ENCODE measurements at regions not wholly inside any gene's neighbourhood (a gene's known extent, or its start where the extent isn't known, plus 50 kb on each side); places are given as distances from the start of the nearest gene placed in this dataset.

DNA sequence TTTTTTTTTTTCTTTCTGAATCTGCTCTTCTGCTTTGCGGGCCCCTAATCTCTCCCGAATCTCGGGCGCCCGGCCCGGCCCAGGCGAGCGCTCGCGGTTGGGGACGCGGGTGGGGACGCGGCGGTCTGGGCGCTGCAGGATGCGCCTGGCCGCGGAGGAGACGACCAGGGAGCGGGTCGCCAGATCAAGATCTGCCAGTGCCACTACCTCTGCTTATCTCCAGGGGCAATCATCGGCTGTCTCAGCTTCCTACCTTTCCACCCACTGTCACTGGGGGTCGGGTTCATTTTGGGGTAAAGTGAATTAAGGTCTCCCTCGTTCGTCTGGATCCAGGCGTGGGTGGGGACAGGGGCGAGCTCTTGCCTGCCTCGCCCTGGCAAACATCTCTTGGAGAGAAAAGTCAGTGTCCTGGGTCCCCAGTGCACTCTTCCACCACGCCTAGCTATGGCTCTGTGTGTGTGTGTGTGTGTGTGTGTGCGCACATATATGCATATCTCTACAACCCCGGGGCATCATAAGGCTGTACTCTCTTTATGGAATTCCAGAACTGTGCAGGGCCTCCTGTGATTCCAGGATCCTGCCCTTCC, 422.3 kb downstream of the VRK1 start:
- Histone ChIP-seq H3K4me3 (ENCODE audit: low read depth, low read length) (no peak overlapping the region), H3K36me3 (ENCODE audit: control insufficient read depth, insufficient read depth, low read length) (no peaks in the 10 kb centered on the region), H3K4me1 (no peaks in the 10 kb centered on the region), H3K9me3 (no peaks in the 10 kb centered on the region), H3K27me3 (replicated peaks; ENCODE audit: control insufficient read depth, insufficient read depth, low read length) (no peaks in the 10 kb centered on the region)
- TF ChIP-seq, protein P1, sequence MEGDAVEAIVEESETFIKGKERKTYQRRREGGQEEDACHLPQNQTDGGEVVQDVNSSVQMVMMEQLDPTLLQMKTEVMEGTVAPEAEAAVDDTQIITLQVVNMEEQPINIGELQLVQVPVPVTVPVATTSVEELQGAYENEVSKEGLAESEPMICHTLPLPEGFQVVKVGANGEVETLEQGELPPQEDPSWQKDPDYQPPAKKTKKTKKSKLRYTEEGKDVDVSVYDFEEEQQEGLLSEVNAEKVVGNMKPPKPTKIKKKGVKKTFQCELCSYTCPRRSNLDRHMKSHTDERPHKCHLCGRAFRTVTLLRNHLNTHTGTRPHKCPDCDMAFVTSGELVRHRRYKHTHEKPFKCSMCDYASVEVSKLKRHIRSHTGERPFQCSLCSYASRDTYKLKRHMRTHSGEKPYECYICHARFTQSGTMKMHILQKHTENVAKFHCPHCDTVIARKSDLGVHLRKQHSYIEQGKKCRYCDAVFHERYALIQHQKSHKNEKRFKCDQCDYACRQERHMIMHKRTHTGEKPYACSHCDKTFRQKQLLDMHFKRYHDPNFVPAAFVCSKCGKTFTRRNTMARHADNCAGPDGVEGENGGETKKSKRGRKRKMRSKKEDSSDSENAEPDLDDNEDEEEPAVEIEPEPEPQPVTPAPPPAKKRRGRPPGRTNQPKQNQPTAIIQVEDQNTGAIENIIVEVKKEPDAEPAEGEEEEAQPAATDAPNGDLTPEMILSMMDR (IDR thresholded peaks at IDR 0.05; ENCODE audit: insufficient read depth in 1 of 2, low read depth in 1 of 2, low read length in 1 of 2, severe bottlenecking in 1 of 2, unreplicated experiment in 1 of 2) = no peak
- DNase-seq = no peak
- BruUV-seq (replicated peaks) = no TSS peak
- no peaks in the 10 kb centered on the region for H3K36me3 Mint-ChIP-seq (ENCODE audit: insufficient read depth, unreplicated experiment)
- H3K4me1 Mint-ChIP-seq (ENCODE audit: low read depth, unreplicated experiment) = no peaks in the 10 kb centered on the region
- no peak overlapping the region for H3K4me3 Mint-ChIP-seq (ENCODE audit: unreplicated experiment)
- POLR2A ChIA-PET = no interaction called here
- CTCF ChIA-PET = no interaction called here
- peaks cover 15% of the 10 kb centered on the region for H3K27me3 Mint-ChIP-seq (ENCODE audit: insufficient read depth, unreplicated experiment)
- H3K27ac Mint-ChIP-seq (ENCODE audit: unreplicated experiment) = no peak overlapping the region
- no peaks in the 10 kb centered on the region for H3K9me3 Mint-ChIP-seq (ENCODE audit: unreplicated experiment)
- intact Hi-C loops (cut with micrococcal nuclease; ENCODE audit: unreplicated experiment) = no loop called here

DNA sequence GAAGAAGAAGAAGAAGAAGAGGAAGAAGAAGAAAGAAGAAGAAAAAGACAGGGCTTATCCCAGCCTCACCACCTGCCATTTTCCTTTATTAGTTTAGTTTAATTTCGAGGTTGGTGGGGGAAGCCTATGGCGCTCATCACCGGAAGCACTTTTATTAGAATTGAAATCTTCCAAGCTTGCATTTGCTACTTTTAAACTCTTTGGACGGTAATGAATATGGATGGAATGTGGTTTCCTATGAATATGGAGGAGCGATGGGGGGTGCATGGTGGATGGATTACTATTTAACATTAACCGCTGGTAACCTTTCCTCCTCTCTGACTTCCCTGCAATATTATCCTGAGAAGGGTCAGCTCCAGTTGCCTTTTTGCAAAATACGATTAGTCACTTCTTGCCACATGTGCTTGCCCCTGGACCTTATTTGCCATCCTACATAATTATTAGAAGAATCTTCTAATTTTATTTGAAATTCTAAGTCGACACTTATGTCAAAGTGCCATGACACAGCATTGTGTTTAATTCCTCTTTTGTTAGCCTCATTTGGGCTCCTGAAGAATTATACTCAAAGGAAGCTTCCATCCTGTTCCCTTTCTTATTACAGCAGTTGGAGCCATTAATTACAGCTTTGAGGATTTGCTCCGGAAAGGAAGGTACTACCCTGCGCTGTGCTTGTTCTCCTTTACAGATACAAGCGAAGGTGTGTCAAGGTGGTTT, 424.5 kb downstream of the VRK1 start:
- Mint-ChIP-seq H3K4me1 (ENCODE audit: low read depth, unreplicated experiment) (no peaks in the 10 kb centered on the region), H3K27me3 (ENCODE audit: insufficient read depth, unreplicated experiment) (peaks cover 8% of the 10 kb centered on the region), H3K4me3 (ENCODE audit: unreplicated experiment) (no peak overlapping the region), H3K9me3 (ENCODE audit: unreplicated experiment) (no peaks in the 10 kb centered on the region), H3K36me3 (ENCODE audit: insufficient read depth, unreplicated experiment) (no peaks in the 10 kb centered on the region), H3K27ac (ENCODE audit: unreplicated experiment) (no peak overlapping the region)
- TF ChIP-seq, protein P1 (IDR thresholded peaks at IDR 0.05; ENCODE audit: insufficient read depth in 1 of 2, low read depth in 1 of 2, low read length in 1 of 2, severe bottlenecking in 1 of 2, unreplicated experiment in 1 of 2) = no peak
- Histone ChIP-seq H3K4me3 (ENCODE audit: low read depth, low read length) (no peak overlapping the region), H3K36me3 (ENCODE audit: control insufficient read depth, insufficient read depth, low read length) (no peaks in the 10 kb centered on the region), H3K9me3 (no peaks in the 10 kb centered on the region), H3K4me1 (no peaks in the 10 kb centered on the region), H3K27me3 (replicated peaks; ENCODE audit: control insufficient read depth, insufficient read depth, low read length) (no peaks in the 10 kb centered on the region)
- no peak for DNase-seq
- intact Hi-C loops (cut with micrococcal nuclease; ENCODE audit: unreplicated experiment) = no loop called here
- ChIA-PET CTCF (no interaction called here), POLR2A (no interaction called here)
- no TSS peak for BruUV-seq (replicated peaks)

DNA sequence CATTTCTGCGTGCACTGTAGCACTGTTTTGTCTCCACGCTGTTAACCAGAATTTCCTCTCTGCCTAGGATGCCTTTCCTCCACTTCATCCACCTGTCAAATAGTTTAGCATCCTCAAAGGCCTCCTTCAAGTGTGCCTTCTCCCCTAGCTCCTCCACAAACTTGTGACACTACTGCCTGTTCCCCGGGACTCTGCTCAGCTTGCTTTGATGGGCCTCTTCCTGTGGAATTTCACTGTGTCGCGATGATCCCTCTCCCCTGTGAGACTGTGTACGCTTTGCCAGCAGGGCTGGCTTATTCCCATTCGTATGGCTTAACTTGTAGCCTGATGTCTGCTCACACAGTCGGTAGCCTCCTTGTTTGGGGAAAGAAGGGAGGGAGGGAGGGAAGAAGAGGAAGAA, 426.8 kb downstream of the VRK1 start:
- Histone ChIP-seq H3K36me3 (ENCODE audit: control insufficient read depth, insufficient read depth, low read length) (no peaks in the 10 kb centered on the region), H3K4me3 (ENCODE audit: low read depth, low read length) (no peak overlapping the region), H3K9me3 (no peaks in the 10 kb centered on the region), H3K4me1 (no peaks in the 10 kb centered on the region), H3K27me3 (replicated peaks; ENCODE audit: control insufficient read depth, insufficient read depth, low read length) (no peaks in the 10 kb centered on the region; the same call in 1 of the 2 replicates)
- intact Hi-C loops (cut with micrococcal nuclease; ENCODE audit: unreplicated experiment) = no loop called here
- Mint-ChIP-seq H3K27ac (ENCODE audit: unreplicated experiment) (no peak overlapping the region), H3K36me3 (ENCODE audit: insufficient read depth, unreplicated experiment) (no peaks in the 10 kb centered on the region), H3K9me3 (ENCODE audit: unreplicated experiment) (no peaks in the 10 kb centered on the region), H3K27me3 (ENCODE audit: insufficient read depth, unreplicated experiment) (peaks cover 6% of the 10 kb centered on the region), H3K4me1 (ENCODE audit: low read depth, unreplicated experiment) (no peaks in the 10 kb centered on the region), H3K4me3 (ENCODE audit: unreplicated experiment) (no peak overlapping the region)
- TF ChIP-seq, protein P1 (IDR thresholded peaks at IDR 0.05; ENCODE audit: insufficient read depth in 1 of 2, low read depth in 1 of 2, low read length in 1 of 2, severe bottlenecking in 1 of 2, unreplicated experiment in 1 of 2) = no peak
- ChIA-PET POLR2A (no interaction called here), CTCF (no interaction called here)
- no TSS peak for BruUV-seq (replicated peaks)
- no peak for DNase-seq

All from Caco-2 (cell line).